ENCODE measurements at regions not wholly inside any gene's neighbourhood (a gene's known extent, or its start where the extent isn't known, plus 50 kb on each side); places are given as distances from the start of the nearest gene placed in this dataset.

GRCh38 chr13:106859533-106859904 is 291.6 kb upstream of the ARGLU1 start:
- intact Hi-C loops (cut with micrococcal nuclease), result no loop called here
- Histone ChIP-seq H3K27me3 (ENCODE audit: low read depth) (no peaks in the 10 kb centered on the region), H3K4me1 (no peaks in the 10 kb centered on the region), H3K9me3 (replicated peaks) (no peaks in the 10 kb centered on the region), H3K36me3 (no peaks in the 10 kb centered on the region), H3K4me3 (no peak overlapping the region), H3K27ac (replicated peaks) (no peak overlapping the region)
- DNase-seq, result no peak
- TF ChIP-seq CTCF (IDR thresholded peaks at IDR 0.05; ENCODE audit: borderline replicate concordance), result no peak

GRCh38 chr13:106858903-106859532 is 291.1 kb upstream of the ARGLU1 start:
- Histone ChIP-seq H3K36me3 (no peaks in the 10 kb centered on the region), H3K4me1 (no peaks in the 10 kb centered on the region), H3K9me3 (replicated peaks) (no peaks in the 10 kb centered on the region), H3K27ac (replicated peaks) (no peak overlapping the region), H3K27me3 (ENCODE audit: low read depth) (no peaks in the 10 kb centered on the region), H3K4me3 (no peak overlapping the region)
- intact Hi-C loops (cut with micrococcal nuclease), result no loop called here
- no peak for DNase-seq
- TF ChIP-seq CTCF (IDR thresholded peaks at IDR 0.05; ENCODE audit: borderline replicate concordance), result no peak

- DNase-seq, result no peak
- intact Hi-C loops (cut with micrococcal nuclease), result no loop called here
- Histone ChIP-seq H3K27ac (replicated peaks) (no peak overlapping the region), H3K4me3 (no peak overlapping the region), H3K27me3 (ENCODE audit: low read depth) (no peaks in the 10 kb centered on the region), H3K4me1 (no peaks in the 10 kb centered on the region), H3K9me3 (replicated peaks) (no peaks in the 10 kb centered on the region), H3K36me3 (no peaks in the 10 kb centered on the region)
- TF ChIP-seq CTCF (IDR thresholded peaks at IDR 0.05; ENCODE audit: borderline replicate concordance), result no peak
These were observed 284.5 kb upstream of the ARGLU1 start for GRCh38 chr13:106852436-106852835.

GRCh38 chr13:106850973-106851650 is 283.2 kb upstream of the ARGLU1 start:
- intact Hi-C loops (cut with micrococcal nuclease), result no loop called here
- Histone ChIP-seq H3K27ac (replicated peaks) (no peak overlapping the region), H3K4me1 (no peaks in the 10 kb centered on the region), H3K4me3 (no peak overlapping the region), H3K36me3 (no peaks in the 10 kb centered on the region), H3K9me3 (replicated peaks) (no peaks in the 10 kb centered on the region), H3K27me3 (ENCODE audit: low read depth) (no peaks in the 10 kb centered on the region)
- no peak for TF ChIP-seq CTCF (IDR thresholded peaks at IDR 0.05; ENCODE audit: borderline replicate concordance)
- no peak for DNase-seq

GRCh38 chr13:106846571-106847448 is 278.9 kb upstream of the ARGLU1 start:
- no peaks in the 10 kb centered on the region for H3K36me3 ChIP-seq
- no peaks in the 10 kb centered on the region for H3K9me3 ChIP-seq (replicated peaks)
- H3K27me3 ChIP-seq (ENCODE audit: low read depth), result no peaks in the 10 kb centered on the region
- no peak for DNase-seq
- no peak overlapping the region for H3K27ac ChIP-seq (replicated peaks)
- H3K4me3 ChIP-seq, result no peak overlapping the region
- TF ChIP-seq CTCF (IDR thresholded peaks at IDR 0.05; ENCODE audit: borderline replicate concordance), result no peak
- no peaks in the 10 kb centered on the region for H3K4me1 ChIP-seq
- intact Hi-C loops (cut with micrococcal nuclease), result no loop called here

All from left ventricle myocardium inferior (tissue), 1 donor.